Retinal pigment epithelial cell (primary cell): ENCODE measurements at regions not wholly inside any gene's neighbourhood (a gene's known extent, or its start where the extent isn't known, plus 50 kb on each side); places are given as distances from the start of the nearest gene placed in this dataset.

Source experiments
- DNase-seq: peaks from one replicate; pipeline ENCODE4 v3.0.0-alpha.2; 2010; ENCODE audit warnings: low read depth
- H3K4me3 ChIP-seq: 2 replicates; pipeline ENCODE4 v1.5.1; 2011; ENCODE audit warnings: mild to moderate bottlenecking, low read length, control low read depth, moderate library complexity
- CTCF ChIP-seq: conservative IDR thresholded peaks from 2 replicates; pipeline ENCODE4 v1.5.1; 2011; ENCODE audit warnings: low read depth, low read length, control low read depth, inconsistent platforms

- DNase-seq: no peak
- no peak for TF ChIP-seq CTCF
These were observed 135.3 kb upstream of the BMP2 start for GRCh38 chr20:6632187-6632586.

GRCh38 chr20:6630514-6630913, 137.0 kb upstream of the BMP2 start:
- no peak for TF ChIP-seq CTCF
- no peak overlapping the region for H3K4me3 ChIP-seq
- DNase-seq: no peak

More at GRCh38 chr20:6632187-6632586, 135.3 kb upstream of the BMP2 start:
- H3K4me3 ChIP-seq: no peak overlapping the region

- TF ChIP-seq CTCF: peak; percentile 2
- H3K4me3 ChIP-seq: no peak overlapping the region
- DNase-seq: no peak
These were observed 137.9 kb upstream of the BMP2 start for GRCh38 chr20:6629564-6629963.

- TF ChIP-seq CTCF: peak; percentile 19
- H3K4me3 ChIP-seq: no peak overlapping the region
- DNase-seq: no peak
These were observed 140.7 kb upstream of the BMP2 start for GRCh38 chr20:6626805-6627204.

GRCh38 chr20:6623989-6624388, 143.5 kb upstream of the BMP2 start:
- H3K4me3 ChIP-seq: no peak overlapping the region
- no peak for DNase-seq
- no peak for TF ChIP-seq CTCF

- DNase-seq: no peak
- no peak for TF ChIP-seq CTCF
- no peak overlapping the region for H3K4me3 ChIP-seq
These were observed 145.4 kb upstream of the BMP2 start for GRCh38 chr20:6622041-6622440.

GRCh38 chr20:6618051-6618450, 149.4 kb upstream of the BMP2 start:
- TF ChIP-seq CTCF: no peak
- no peak overlapping the region for H3K4me3 ChIP-seq
- no peak for DNase-seq
